ENCODE measurements at regions not wholly inside any gene's neighbourhood (a gene's known extent, or its start where the extent isn't known, plus 50 kb on each side); places are given as distances from the start of the nearest gene placed in this dataset.

- TF ChIP-seq ZBTB40 (IDR thresholded peaks at IDR 0.05; ENCODE audit: borderline replicate concordance) (no peak), RUNX3 (IDR thresholded peaks at IDR 0.05; ENCODE audit: low read length) (no peak)
These were observed 63.3 kb upstream of the BLCAP start (continued) for GRCh38 chr20:37590938-37591490.

GRCh38 chr20:37586078-37586477 lies 58.4 kb upstream of the BLCAP start:
- in situ Hi-C loops (cut with MboI) (no loop called here), intact Hi-C loops (cut with micrococcal nuclease; ENCODE audit: unreplicated experiment) (no loop called here)
- ChIA-PET SMC1A (ENCODE audit: uncharacterized antibody, unreplicated experiment) (interaction anchor here (1.0 kb wide), 1 partner anchor 21 kb away, joined by 3 read pairs; no protein-coding TSS in a partner anchor), CTCF (no interaction called here), RAD21 (ENCODE audit: unreplicated experiment) (interaction anchor here (1.2 kb wide), 1 partner anchor 10 kb away, joined by 3 read pairs; no protein-coding TSS in a partner anchor), POLR2A (no interaction called here)
- FAIRE-seq (no peak), DNase-seq (ENCODE audit: low read depth, low spot score) (no peak), ATAC-seq (no peak)
- Histone ChIP-seq H3K4me2 (ENCODE audit: control insufficient read depth, insufficient read depth) (no peak overlapping the region), H3K27ac (ENCODE audit: control insufficient read depth, insufficient read depth) (no peak overlapping the region), H3K9ac (ENCODE audit: control insufficient read depth, insufficient read depth, low read length) (no peak overlapping the region), H3K4me1 (ENCODE audit: control insufficient read depth, insufficient read depth, low read length) (no peaks in the 10 kb centered on the region), H3K79me2 (ENCODE audit: control insufficient read depth, insufficient read depth, low read length) (no peaks in the 10 kb centered on the region), H3K27me3 (replicated peaks in 1 of 2; ENCODE audit: control insufficient read depth in 2 of 2, insufficient read depth in 2 of 2, low read length in 1 of 2) (peaks cover 0 to 5% of the 10 kb centered on the region in 2 experiments; a peak in 3 of 4 replicates), H2AFZ (ENCODE audit: control insufficient read depth, low read depth, low read length) (no peak overlapping the region), H3K9me3 (replicated peaks; ENCODE audit: control insufficient read depth, insufficient read depth, low read length) (no peaks in the 10 kb centered on the region), H4K20me1 (ENCODE audit: control insufficient read depth, insufficient read depth) (no peaks in the 10 kb centered on the region), H3K36me3 (ENCODE audit: control insufficient read depth in 2 of 2, insufficient read depth in 2 of 2, low read length in 1 of 2) (no peaks in the 10 kb centered on the region), H3K4me3 (no peak overlapping the region)
- WGBS (ENCODE audit: insufficient coverage, insufficient replicate concordance, low lambda C conversion rate, missing lambda C conversion rate), result 52% methylated on average over 2 of the region's 2 CpGs
- no TSS peak for BruUV-seq (replicated peaks)
- TF ChIP-seq RUNX3 (IDR thresholded peaks at IDR 0.05; ENCODE audit: low read length), result no peak
- no peak for TF ChIP-seq HDGF (IDR thresholded peaks at IDR 0.05)
- TF ChIP-seq IKZF2 (IDR thresholded peaks at IDR 0.05), result no peak
- no peak for TF ChIP-seq RELA (IDR thresholded peaks at IDR 0.05; ENCODE audit: borderline replicate concordance, partially characterized antibody)
- TF ChIP-seq GATAD2B (conservative IDR thresholded peaks at IDR 0.05; ENCODE audit: low read depth), result no peak
- no peak for TF ChIP-seq CREM (IDR thresholded peaks at IDR 0.05; ENCODE audit: low read depth)
- TF ChIP-seq ASH2L (IDR thresholded peaks at IDR 0.05; ENCODE audit: borderline replicate concordance, low read depth), result no peak
- TF ChIP-seq JUND (IDR thresholded peaks at IDR 0.05; ENCODE audit: low read depth, low read length), result no peak
- no peak for TF ChIP-seq POLR2A (IDR thresholded peaks at IDR 0.05; ENCODE audit: low read depth, low read length)
- no peak for TF ChIP-seq NR2F1 (conservative IDR thresholded peaks at IDR 0.05)
- no peak for TF ChIP-seq ETV6 (conservative IDR thresholded peaks at IDR 0.05 in 1 of 2, IDR thresholded peaks at IDR 0.05 in 1 of 2; ENCODE audit: borderline replicate concordance in 1 of 2, low read depth in 1 of 2)
- TF ChIP-seq FOS (IDR thresholded peaks at IDR 0.05; ENCODE audit: borderline replicate concordance, extremely low read depth, insufficient read length), result no peak
- no peak for TF ChIP-seq E4F1 (IDR thresholded peaks at IDR 0.05; ENCODE audit: borderline replicate concordance, partially characterized antibody)
